ENCODE measurements at regions not wholly inside any gene's neighbourhood (a gene's known extent, or its start where the extent isn't known, plus 50 kb on each side); places are given as distances from the start of the nearest gene placed in this dataset.

GRCh38 chr18:73458186-73458964 is 590.6 kb upstream of the NETO1 start:
- DNase-seq, result no peak
- intact Hi-C loops (cut with DNase I, micrococcal nuclease), result no loop called here
- no peaks in the 10 kb centered on the region for H3K4me1 ChIP-seq (ENCODE audit: low read depth)
- TF ChIP-seq CTCF (IDR thresholded peaks at IDR 0.05), result no peak
- ATAC-seq, result no peak
- H3K4me3 ChIP-seq, result no peak overlapping the region
- H3K9me3 ChIP-seq, result no peaks in the 10 kb centered on the region
- H3K36me3 ChIP-seq (ENCODE audit: low read depth), result no peaks in the 10 kb centered on the region

- no peak for TF ChIP-seq CTCF (IDR thresholded peaks at IDR 0.05)
- DNase-seq, result no peak
- no peaks in the 10 kb centered on the region for H3K4me1 ChIP-seq (ENCODE audit: low read depth)
- no peak overlapping the region for H3K4me3 ChIP-seq
- intact Hi-C loops (cut with DNase I, micrococcal nuclease), result no loop called here
- no peak for ATAC-seq
- H3K9me3 ChIP-seq, result no peaks in the 10 kb centered on the region
- no peaks in the 10 kb centered on the region for H3K36me3 ChIP-seq (ENCODE audit: low read depth)
Measured at GRCh38 chr18:73456643-73457042, 588.9 kb upstream of the NETO1 start.

DNA sequence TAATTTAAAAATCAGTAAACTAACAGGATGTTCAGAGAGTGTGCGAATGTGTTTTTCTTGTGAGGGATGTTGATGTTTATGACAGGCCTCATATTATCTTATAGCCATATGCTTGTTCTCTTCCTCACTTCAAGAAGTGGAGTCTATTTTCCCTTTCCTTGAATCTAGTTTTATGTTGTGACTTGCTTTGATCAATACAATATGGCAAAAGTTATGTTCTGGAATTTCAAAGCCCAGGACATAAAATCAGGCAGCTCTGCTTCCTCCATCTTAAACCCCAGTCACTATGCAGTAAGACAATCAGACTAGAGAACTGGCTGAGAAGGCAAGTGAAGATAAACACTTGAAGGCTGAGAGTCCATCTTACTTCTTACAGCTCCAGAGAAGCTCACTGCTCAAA is 585.1 kb upstream of the NETO1 start:
- Histone ChIP-seq H3K4me1 (ENCODE audit: low read depth) (no peaks in the 10 kb centered on the region), H3K9me3 (no peaks in the 10 kb centered on the region), H3K4me3 (no peak overlapping the region), H3K36me3 (ENCODE audit: low read depth) (no peaks in the 10 kb centered on the region)
- ATAC-seq (no peak), DNase-seq (no peak)
- intact Hi-C loops (cut with DNase I, micrococcal nuclease), result no loop called here
- TF ChIP-seq CTCF (IDR thresholded peaks at IDR 0.05), result no peak

GRCh38 chr18:73446502-73446901 is 578.7 kb upstream of the NETO1 start:
- intact Hi-C loops (cut with DNase I, micrococcal nuclease), result no loop called here
- no peak for TF ChIP-seq CTCF (IDR thresholded peaks at IDR 0.05)
- H3K4me1 ChIP-seq (ENCODE audit: low read depth), result no peaks in the 10 kb centered on the region

DNA sequence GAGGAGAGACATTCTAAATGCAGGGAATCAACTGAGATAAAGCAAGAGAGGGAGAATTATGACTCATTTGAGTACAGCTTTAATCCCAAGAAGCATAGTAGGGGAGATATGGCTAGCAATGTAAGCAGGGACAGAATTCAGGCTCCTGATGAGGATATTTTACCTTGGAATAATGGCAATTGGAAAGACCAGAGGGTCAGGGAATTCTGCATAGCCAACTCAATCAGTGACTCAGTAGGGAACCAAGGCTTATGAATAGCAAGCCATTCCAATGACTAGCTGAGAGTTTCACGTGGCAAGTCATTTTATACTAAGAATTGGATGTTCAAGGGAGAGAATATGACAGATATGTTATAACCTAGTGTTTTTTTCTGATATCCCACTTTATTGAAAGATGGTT is 563.8 kb upstream of the NETO1 start:
- DNase-seq (no peak), ATAC-seq (no peak)
- H3K4me3 ChIP-seq, result no peak overlapping the region
- no peaks in the 10 kb centered on the region for H3K4me1 ChIP-seq (ENCODE audit: low read depth)
- intact Hi-C loops (cut with DNase I, micrococcal nuclease), result no loop called here
- no peaks in the 10 kb centered on the region for H3K9me3 ChIP-seq
- H3K36me3 ChIP-seq (ENCODE audit: low read depth), result no peaks in the 10 kb centered on the region
- TF ChIP-seq CTCF (IDR thresholded peaks at IDR 0.05), result no peak

More at GRCh38 chr18:73446502-73446901, 578.7 kb upstream of the NETO1 start:
- Histone ChIP-seq H3K9me3 (no peaks in the 10 kb centered on the region), H3K36me3 (ENCODE audit: low read depth) (no peaks in the 10 kb centered on the region), H3K4me3 (no peak overlapping the region)
- DNase-seq (no peak), ATAC-seq (no peak)
